IPS DF 4.7 (cell line): ENCODE measurements at regions not wholly inside any gene's neighbourhood (a gene's known extent, or its start where the extent isn't known, plus 50 kb on each side); places are given as distances from the start of the nearest gene placed in this dataset.

ENCODE experiments used
- DNase-seq: peaks from one replicate; pipeline ENCODE4 v3.0.0-alpha.2; 2013; ENCODE audit warnings: low spot score; ENCODE audit errors: extremely low read depth

- DNase-seq: no peak
Observed at GRCh38 chr6:164042212-164042611, 627.7 kb downstream of the QKI start.

DNA sequence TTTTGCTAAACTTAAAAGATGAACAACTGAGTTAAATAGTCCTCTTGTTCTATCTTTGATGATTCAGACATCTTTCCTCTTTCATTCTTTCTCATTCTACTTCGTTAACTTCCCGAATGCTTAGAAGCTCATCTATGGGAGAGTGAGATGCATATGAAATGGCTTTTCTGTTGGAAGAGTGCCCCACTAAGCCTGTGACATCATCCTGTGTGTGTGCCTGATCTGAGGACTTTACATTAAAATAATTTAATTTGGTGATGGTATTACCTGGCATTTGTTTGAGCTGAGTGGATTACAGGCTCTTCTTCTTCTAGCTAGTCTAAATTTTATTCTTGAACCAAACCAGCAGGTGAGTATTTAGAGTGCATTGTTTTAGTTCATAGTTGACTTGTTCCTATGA is 626.5 kb downstream of the QKI start:
- no peak for DNase-seq

GRCh38 chr6:164039954-164040375 is 625.4 kb downstream of the QKI start:
- DNase-seq: no peak

DNA sequence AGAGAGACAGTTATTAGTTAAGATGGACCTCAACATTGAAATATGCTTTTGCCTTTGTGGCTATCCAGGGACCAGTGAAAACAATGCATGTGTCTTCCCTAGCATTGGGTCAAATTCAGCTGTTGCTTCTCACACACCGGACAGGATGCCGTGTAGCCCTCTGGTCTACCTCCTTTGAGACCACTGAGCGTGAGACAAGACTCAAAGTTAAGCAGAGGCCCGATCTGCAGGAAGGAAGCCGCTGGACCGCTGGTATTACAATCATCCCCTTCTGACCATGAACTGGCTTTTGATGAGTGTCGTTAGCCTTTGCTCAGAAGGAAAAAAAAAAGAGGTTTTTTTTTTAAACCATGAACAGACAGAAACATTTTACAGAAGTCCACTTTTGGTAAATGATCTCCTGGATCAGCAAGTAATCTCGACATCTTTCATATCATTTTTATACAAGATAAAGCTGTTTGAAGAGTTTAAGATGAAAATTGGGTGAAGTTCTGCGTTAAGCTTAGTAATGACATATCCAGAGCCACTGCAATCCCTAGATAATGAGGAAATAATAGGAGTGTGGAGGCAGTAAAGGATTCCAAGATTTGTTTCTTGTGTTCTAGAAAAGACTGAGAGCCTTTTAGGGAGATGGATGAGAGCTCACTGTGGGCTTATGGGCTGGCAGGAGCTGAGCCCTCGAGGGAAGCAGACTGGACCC is 622.8 kb downstream of the QKI start:
- DNase-seq: no peak

GRCh38 chr6:164035900-164036485 is 621.5 kb downstream of the QKI start:
- DNase-seq: no peak

- no peak for DNase-seq
Observed at GRCh38 chr6:164034602-164035140, 620.2 kb downstream of the QKI start.

DNA sequence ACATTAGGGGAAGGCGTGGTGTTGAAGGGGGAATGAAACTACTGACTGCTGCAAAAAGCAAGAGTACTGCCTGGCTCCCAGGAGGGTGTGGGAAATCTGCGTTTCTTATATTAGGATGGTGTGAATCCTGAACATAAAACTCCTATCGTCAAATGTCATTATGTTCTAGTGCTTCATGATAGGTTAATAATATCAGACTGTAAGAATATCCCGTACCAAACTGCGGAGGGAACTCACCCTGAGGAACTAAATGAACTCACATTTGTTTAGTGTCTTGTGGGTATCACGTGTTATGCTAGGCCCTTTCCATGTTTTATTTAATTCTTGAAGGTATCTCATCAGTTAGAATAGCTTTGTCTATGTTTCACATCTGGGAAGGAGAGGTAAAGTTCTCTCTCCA is 610.7 kb downstream of the QKI start:
- DNase-seq: no peak

- no peak for DNase-seq
Observed at GRCh38 chr6:164023535-164023934, 609.0 kb downstream of the QKI start.

GRCh38 chr6:164022632-164023031 is 608.1 kb downstream of the QKI start:
- no peak for DNase-seq

DNA sequence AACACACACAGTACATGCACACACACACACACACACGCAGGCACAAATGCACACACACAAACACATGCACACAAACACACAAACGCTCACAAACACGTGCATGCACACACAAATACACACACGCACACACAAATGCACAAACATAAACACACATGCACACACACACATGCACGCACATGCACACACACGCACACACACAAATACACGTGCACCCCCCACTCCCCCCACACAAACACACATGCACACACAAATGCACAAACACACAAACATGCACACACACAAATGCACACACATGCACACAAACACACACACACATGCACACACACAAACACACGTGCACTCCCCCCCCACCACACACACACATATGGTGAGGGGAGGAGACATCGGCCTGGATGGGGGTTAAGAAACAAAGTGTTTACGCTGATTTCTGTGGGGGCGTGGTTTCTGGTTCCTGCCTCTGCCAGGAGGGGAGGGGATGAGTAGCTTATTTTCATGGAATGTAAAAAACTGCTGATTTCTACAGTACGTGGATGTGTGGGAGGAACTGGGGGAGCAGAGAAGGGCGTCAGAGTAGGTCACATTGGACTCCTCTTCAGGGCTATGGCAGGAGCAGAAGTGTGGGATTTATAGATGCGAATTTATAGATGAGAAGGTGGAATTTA is 607.2 kb downstream of the QKI start:
- DNase-seq: no peak

- DNase-seq: no peak
Observed at GRCh38 chr6:164020142-164020541, 605.6 kb downstream of the QKI start.

DNA sequence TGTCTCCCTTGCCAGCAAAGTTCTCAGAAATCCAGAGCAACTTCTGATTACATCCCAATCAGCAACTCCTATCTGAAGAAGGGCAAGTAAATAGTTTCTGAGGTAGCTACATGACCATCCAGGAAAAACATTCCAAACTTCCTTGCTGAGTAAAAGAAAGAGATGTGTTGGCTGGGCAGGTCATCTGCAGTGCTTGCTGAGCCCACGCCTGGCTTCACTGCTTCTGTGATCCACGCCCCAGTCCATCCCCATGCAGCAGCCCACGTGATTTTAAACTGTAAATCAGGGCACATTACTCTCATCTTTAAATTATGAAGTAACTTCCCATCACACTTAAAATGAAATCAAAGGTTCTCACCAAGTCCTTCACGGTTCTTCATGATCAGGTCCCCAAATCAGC is 603.6 kb downstream of the QKI start:
- DNase-seq: no peak

GRCh38 chr6:164016056-164016455 is 601.5 kb downstream of the QKI start:
- no peak for DNase-seq

GRCh38 chr6:164015088-164015484 is 600.6 kb downstream of the QKI start:
- DNase-seq: no peak

GRCh38 chr6:164014346-164015087 is 600.0 kb downstream of the QKI start:
- no peak for DNase-seq

DNA sequence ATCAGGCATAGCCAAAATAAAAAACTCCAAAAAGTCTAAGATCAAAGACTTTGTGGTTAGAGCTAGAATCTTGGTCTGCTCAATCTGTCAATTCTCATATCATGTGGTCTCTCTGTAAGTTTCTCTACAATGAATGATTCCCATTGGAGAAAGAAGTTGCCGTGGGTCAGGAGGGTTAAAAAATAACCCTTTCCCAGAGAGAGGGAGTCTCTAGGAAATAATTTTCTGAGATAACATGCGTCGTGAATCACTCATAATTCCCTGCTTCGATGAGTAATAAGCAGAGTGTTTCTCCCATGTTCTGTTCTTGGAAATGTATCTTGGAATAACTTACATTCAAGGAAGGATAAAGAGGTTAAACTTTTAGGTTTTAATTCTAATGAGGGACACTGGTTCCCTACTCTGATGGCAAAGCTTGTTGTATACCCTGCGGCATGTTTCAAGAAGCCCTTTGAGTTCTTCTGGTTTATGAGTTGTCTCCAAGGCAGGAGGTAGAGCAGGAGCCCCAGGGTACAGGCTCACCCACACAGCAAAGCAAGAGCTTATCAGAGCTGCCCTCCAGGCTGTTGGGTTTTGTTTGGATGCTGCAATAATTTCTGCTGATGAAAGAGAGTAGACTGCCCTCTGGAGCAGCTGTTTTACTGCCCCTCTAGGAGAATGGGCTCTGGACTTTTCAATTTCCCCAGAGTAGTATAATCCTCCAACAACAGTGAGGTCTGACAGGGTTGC is 599.1 kb downstream of the QKI start:
- no peak for DNase-seq

- no peak for DNase-seq
Observed at GRCh38 chr6:164011321-164011720, 596.8 kb downstream of the QKI start.

DNA sequence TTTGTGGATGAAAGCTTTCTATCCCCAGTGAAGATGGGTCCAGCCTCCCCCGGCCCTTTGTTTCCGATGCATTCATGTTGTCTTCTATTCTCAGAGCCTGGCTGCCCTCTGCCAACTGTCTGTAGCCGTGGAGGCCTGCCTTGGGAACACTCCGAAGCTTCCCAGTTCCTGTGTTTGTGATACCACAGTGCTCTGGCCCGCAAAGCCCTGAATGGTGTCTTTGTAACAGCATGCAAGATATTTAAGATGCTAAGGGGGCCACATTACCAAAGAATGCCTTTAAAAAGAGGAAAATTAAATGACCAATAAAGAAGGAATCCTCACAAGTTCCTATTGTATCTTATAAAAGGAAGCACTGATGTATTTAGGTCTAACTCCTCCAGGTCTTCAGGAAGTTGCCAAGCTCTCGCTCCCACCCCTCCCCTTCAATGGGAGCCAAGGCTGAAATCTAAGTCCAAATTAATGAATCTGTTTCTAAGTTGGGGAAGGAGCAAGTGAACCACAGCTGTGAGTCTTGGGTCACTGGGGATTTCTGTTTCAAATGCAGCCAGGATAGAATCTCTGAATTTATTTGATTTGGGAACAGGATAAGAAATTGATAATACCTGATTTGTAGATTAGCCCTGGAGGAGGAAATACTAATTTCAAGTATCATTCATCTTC is 596.1 kb downstream of the QKI start:
- DNase-seq: no peak

- DNase-seq: no peak
Observed at GRCh38 chr6:164008902-164009301, 594.4 kb downstream of the QKI start.

GRCh38 chr6:164007881-164008280 is 593.4 kb downstream of the QKI start:
- DNase-seq: no peak

DNA sequence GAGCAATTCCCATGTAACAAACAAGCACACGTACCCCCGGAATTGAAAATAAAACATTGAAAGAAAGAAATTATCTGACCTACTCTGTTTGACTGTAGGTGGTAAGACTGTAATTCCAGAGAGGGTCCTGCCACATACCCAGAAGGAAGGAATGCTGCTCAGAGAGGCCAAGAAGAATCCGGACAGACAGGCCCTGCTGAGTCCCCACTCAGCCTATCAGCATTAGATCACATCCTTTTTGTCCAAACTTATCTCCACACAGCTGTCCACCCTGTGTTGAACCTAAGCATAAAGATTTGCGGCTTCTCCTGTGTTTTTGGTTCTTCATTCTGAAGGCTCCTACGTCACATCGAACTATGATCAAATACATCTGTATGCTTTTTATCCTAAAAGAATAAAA is 591.9 kb downstream of the QKI start:
- no peak for DNase-seq
